GM18907 (cell line): ENCODE measurements at regions not wholly inside any gene's neighbourhood (a gene's known extent, or its start where the extent isn't known, plus 50 kb on each side); places are given as distances from the start of the nearest gene placed in this dataset.

Experiments used
- ATAC-seq: cut with Tn5 transposase; IDR thresholded peaks from one replicate; pipeline ENCODE4 v1.9.1; 2021; ENCODE audit warnings: mild to moderate bottlenecking, moderate library complexity; ENCODE audit not compliant: unreplicated experiment

DNA sequence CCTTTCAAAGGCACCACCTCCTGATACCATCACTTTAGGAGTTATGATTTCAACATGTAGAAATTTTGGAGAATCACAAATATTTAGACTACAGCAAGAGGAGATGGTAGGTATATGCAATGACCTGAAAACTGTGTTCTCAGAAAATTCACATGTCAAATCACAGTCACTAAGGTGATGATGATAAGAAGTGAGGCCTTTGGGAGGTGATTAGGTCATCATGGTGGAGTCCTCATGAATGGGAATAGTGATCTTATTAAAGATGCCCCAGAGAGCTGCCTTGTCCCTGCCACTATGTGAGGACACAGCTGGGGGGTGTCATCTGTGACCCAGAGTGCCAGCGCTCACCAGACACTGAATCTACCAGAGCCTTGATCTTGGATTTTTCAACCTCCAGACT, 513.5 kb upstream of the TUSC1 start:
- ATAC-seq: no peak

DNA sequence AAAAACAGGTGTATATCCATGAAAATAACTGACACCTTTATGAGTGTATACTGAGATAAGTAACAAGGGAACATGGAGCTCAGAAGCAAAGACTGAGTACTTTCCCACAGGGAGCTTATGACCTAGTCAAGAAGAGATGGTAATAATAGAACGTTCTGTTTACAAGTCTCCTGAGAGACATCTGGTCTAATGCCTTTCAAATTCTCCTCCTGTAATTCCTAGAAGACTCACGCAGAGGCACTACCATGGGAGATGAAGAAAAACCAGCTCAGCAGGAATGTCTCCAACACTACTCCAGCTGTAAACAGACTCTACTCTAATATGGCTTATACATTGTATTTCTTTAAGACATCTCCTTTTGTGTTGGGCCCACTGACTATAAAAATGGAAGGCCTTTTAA, 503.6 kb upstream of the TUSC1 start:
- no peak for ATAC-seq

DNA sequence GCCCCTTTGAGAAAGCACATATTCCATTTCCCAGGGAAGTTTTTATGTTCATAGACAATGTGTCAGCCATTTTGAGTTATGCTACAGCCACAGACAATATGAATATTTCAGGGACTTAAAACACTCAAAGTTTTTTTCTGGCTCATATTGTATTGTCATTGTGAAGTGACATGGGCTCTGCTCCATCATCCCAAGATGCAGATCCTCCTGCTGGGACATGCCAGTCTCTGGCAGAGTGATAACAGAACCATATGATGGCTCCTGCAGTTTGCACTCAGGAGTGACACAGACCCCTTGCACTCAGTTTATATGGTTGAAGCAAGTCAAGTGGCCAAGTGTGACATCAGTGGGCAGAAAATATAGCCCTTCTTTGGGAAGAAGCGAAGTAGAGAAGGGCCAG, 498.4 kb upstream of the TUSC1 start:
- no peak for ATAC-seq

DNA sequence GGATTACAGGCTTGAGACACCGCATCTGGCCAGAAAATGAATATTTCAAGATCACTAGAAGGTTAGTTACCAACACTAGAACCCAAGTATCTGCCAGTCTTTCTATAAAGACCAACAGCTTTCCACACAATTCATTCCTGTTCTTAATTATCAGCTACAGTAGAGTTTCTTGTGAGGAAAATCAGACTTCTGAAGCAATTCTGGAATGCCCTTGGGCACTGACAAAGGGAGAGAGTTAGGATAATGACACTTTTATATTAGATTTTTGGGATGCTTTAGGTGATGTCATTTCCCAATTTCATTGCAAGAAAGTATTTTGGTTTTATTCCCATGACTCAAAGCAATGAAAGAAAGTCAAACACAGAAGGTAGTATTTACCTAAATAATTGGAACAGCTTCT, 497.0 kb upstream of the TUSC1 start:
- no peak for ATAC-seq

DNA sequence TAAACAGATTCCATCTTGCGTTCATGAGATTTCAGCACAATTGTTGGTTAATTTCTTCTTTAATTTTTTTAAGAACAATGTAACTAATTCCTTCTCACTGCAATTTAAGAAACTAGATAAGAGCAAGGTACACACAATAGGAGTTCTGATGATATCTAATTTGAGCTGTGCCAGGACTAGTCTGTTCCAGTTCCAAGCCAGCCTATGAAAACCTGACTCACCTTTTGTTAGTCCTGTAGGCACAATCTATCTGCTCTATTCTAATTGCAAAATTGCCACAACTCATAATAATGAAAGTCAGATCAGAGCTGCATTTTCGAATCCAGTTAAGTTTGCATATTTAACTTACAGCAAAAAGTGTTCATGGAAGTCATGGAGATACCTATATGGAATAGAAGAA, 494.1 kb upstream of the TUSC1 start:
- ATAC-seq: no peak

DNA sequence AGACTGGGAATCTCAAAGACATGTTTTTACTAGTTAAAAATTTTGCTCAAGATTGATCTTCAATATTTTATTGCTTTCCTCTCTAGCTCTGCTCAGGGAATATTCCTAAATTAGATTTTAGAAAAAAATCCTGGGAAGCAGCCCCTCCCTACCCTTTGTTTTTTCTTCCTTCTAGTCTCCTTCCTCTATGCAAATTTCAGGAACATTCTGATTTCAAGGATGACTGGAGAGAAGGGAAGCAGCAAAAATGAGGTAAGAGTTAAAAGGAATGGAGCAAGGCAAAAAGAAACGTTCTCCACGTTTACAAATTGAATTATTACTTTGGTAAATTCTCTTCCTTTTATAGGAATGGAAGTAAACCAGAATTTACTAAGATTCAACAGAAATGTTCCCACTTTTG, 493.4 kb upstream of the TUSC1 start:
- ATAC-seq: no peak

DNA sequence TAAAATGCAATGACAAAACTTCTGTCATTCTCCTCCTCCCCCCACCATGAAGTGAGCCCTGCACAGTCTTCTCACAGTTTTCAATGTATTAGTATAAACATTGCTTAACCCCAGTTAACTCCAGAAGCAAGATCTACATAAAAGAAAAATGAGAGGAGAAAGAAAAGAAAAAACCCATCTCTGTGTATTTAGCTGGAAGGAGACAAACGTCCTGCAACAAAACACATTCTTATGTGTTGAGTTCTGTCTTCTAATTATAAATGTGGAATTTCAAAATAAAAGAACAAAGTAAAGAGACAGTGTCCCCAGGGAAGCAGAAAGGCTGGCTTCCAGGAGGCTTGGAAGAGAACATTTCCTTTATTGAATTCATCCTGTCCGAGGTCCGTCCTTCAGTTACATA, 491.9 kb upstream of the TUSC1 start:
- no peak for ATAC-seq

DNA sequence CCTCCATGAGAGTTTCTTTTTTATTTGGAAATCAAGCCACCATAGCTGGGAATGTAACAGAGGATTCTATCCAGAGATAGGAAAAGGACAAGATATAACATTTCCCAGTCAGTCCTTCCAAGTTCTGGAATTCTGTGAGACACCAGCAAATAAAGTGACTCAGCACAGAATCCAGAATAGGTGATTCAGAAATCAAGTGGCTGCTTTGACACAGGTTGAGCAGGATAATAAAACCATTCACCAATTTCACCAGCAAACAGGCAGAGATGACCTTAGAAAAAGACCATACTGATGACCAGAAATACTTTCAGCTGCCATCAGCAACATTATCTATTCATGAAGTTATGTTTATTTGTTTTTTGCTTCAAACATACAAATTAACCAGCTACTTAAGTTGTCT, 491.5 kb upstream of the TUSC1 start:
- no peak for ATAC-seq

DNA sequence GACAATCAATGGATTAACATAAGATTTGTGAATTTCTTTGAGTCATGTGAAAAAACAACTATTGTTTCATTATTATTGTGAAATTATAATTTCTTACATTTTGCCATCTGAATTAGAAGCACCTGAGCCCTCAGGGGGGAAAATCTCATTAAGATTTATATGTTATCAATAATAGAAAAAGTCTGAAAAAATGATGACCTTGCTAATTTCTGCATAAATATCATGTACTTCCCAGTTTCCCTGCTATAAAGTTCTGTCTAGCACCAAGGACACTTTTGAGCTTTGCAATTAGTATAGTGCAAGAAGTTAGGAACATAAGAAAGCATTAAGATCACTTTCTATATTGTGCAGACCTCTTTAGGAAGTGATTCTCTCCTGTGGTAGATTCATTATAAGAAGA, 488.3 kb upstream of the TUSC1 start:
- ATAC-seq: no peak

DNA sequence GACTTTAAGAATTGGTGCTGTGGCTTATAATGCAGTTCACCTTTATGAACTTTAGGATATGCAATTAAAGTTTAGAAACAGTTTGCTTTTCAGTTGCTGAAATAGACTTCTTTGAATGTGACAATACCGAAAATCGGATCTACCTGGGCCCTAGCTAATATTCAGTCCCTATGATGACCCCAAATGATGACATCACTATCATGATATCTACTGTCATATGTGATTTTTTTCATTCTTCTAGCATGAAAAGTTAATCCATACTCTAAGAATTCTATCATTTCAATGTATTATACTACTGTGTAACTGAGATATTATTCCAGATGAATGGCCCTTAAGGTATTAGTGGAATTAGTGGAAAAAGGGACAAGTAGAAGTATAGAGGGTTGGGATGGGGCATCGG, 487.2 kb upstream of the TUSC1 start:
- no peak for ATAC-seq

DNA sequence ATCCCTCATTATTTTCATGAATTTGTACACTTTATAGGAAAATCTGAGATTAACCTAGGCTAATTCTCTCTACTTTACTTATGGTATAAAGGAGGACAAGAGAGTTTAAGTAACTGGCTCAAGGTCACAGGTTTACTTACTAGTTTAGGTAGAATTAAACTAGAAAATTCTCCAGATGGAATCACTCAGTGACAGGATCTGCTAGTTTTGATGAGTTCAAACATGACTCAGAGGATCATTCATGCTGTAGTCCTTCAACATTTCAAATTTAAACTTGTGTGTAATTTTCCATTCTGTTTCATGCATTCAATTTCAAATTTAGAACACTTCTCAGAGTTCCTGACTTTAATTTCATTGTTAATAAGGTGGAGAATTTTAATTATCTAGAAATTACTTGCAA, 485.7 kb upstream of the TUSC1 start:
- ATAC-seq: no peak

DNA sequence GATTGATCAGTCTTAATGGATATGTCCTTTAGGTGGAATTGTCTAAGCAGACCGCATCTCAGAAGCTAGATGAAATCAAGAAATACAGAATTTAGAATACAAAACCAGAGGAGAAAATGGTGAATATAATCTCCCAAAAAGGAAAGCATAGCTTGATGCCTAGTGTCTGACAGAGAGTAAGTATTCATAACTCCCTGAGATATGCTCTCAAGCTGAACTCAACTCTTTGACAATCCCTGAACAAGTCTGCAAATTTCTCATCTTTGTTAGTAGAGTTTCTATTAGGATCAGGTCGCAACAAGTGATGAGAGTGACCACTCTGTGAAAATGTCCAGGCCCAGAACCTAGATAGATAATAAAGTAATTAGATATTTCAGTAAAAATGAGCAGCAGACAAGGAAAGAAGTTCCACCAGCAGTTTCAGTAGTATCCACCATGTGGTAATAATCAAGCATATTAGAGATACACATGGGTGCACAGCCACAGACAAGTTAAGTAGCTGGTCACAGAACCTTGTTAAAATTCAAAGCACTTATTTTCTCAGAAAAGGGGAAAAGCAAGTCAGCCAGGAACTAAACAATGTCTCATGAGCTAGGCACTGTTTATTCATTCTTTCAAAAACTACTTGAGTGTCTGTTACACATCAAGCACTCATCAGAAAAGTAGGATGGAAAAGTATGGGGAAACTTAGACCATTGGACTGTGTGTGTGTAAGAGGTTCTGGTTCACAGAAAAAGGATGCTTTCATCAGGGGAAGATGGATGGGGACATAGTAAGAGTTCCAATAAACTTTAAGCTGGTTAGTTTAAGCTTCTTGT, 481.5 kb upstream of the TUSC1 start:
- no peak for ATAC-seq

DNA sequence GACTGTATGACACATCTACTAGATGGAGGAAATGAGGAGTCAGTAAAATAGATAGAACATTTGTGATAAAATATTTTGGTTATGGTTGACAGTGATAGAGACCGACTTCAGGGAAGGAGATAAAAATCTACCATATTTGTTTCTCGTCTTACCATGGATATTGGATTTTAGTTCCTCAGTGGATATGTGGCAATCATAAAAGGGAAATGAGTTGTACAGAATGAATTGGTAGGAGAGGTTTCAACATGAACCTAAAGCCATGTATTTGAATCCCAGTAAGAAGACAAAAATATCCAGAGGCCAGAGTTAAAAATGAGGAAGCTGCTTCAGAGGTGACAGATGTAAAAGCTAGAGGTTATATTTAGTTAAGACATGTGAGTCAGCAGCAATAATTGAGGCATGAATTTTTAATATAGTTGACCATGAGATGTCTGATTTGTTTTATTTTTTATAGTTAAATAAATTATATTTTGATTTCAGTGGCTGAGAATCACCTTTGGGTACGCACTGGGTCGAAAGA, 480.4 kb upstream of the TUSC1 start:
- no peak for ATAC-seq

DNA sequence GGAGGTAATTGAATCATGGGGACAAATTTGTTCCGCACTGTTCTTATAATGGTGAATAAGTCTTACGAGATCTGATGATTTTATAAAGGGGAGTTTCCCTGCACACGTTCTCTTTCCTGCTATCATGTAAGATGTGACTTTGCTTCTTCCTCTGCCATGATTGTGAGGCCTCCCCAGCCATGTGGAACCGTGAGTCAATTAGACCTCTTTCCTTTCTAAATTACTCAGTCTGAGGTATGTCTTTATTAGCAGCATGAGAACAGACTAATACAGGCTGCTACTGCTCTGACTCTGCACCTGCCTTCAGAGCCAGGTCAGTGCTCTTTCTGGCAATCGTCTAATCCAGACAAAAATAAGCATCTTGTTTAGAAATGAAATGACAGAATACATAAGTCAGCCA, 479.2 kb upstream of the TUSC1 start:
- ATAC-seq: no peak

DNA sequence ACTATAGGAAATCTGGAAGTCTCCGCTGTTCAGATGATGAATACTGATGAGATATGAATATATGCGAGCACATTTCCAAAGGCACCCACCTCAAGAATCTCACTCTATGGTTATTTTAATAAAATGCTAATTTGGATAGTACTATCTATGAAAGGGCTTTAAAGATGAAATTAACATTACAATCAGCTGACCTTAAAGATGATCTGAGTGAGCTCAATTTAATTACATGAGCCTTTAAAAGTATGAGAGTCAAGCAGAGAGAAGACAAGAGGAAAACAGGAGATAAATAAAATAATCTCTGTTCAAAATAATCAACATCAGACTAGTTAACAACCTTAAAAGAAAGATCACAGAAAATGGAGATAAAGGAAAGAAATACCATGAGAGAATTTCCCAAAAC, 474.1 kb upstream of the TUSC1 start:
- ATAC-seq: no peak

DNA sequence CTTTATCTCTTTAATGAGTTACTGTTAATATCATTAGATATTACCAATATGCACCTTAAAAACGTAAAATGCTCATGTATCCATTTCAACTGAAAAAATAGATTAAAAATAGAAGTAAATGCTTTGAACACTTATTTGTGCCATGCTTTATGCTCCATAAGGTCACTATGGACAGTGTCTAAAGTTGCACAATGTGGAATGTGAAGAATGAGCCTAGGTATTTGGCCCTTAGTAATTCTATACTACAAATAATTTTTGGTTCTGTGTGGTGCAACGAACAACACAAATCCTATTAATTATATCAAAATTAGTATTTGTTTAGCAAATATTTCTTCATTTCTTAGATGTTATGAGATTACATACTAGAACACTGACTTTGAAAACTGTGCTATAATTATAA, 469.9 kb upstream of the TUSC1 start:
- no peak for ATAC-seq

DNA sequence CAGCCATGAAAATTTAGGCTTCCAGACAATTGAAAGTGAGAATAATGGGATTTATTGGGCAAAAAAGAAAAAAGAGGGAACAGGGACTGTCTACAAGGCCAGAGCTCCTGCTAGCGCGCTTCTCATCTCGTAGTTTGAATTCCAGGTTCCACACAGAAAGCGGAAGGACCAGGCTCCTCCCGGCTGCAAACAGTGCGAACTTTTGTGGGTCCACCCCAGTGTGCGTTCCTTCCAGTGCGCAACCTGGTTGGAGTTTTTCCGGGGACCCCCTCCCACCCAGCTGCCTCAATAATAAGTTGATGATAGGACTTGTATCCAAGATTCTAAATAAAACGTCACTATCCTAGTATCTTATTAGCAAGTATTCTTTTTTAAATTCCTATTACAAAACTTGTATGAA, 467.7 kb upstream of the TUSC1 start:
- no peak for ATAC-seq

DNA sequence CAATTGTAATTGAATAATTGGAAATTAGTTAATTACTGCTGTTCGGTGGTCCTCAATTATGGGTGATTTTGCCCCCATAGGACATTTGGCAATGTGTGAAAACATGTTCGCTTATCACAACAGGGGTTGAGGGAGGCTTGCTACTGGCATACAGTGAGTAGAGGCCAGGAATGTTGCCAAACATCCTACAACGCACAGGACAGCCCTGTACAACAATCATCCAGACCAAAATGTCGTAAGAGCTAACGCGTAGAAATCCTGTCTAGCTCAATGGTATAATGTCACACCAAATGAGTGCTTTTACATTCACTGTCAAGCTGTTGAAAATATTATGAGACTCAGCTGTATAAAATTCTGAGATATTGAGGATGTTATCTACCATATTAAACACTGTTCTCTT, 464.4 kb upstream of the TUSC1 start:
- ATAC-seq: no peak

DNA sequence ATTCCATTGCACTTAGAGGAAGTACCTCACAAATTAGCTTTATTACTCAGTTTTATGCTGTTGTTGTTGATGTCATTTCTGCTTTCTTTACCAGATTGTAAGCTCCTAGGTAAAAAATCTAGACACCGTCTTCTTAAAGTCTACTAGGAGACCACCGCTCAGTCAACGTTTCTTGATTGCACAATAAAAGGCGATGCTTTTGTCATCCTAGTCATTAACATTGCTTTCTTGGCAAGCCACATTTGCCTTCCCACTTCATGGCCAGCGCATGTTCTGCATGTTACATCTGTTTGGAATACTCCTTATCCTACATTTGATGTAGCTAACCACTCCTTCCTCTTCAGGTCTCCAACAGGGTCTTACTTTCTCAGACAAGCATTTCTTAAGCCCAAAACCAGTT, 464.0 kb upstream of the TUSC1 start:
- ATAC-seq: no peak

DNA sequence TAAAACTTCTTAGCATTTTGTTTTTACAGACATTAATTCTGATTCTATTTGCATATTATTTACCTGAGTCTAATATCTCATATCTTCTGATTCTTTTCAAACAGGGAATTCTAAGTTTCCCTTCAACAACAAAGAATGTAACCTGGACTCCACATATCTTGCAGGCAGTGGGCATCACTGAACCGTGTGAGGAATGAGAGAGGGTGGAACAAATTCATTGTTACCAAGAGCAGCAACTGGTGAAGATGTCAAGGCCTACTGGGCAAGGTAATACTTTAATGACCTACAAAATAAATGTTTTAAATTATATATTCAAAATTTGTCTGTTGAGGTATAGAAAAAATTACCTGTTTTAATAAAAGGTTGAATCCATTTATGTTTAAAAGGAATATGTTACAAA, 455.3 kb upstream of the TUSC1 start:
- no peak for ATAC-seq

DNA sequence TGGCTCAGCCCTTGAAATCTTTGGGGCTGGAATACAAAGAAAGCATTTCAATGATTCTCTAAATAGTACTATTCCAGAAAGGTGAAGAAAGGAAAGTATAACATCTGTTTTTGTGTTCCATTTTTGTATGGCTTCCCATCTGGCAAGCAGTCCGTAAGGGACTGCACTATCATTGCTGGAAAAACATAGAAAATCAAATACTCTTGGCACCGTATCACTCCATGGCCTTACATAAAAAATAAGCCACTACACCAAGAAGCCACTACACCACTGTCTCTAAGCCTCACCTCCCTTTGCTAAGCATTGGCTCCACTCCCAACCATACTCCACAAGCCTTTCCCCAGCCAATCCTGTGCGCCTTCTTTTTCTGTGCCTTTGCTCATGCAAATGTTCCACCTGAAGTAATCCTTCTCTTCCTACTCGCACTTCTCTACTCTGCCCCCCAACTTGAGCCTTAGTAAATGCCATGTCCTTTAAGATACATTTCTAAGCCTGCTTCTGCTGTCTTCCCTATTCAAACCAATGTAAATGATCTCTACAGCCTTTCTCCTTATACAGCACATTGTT, 454.6 kb upstream of the TUSC1 start:
- no peak for ATAC-seq

DNA sequence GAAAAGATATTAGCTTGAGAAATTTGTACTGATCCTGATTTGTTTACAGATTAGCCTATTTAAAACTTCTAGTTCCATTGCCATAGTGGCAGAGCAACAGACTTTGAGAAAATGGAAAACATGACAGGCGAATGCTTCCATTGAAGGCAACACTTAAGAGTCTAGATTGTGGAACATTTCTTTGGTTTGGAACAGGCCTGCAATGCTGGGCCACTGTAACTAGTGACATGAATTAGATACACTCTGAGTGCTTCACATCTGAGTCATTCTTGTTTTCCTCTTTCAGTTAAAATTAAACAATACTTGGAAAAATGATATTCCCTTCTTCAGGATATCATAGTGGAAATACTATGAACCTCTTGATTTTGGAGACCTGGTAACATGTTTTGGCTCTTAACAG, 453.6 kb upstream of the TUSC1 start:
- ATAC-seq: no peak

DNA sequence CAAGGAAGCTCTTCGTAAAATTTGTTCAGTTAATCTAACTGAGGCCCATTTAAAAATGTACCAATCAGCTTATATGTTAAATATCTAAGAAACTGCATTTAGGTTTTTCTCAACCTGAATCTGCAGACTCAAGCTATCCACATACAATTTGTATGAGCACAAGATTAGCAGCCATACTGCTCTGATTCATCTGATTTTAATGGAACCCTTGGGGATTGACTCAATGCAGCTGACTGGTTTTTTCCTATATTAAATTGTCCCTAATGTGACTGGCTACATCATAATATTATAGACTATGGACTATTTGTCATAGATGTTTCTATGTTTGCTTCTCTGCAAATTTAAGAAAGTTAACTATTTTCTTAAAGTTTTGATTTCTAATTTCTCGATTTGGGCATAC, 451.0 kb upstream of the TUSC1 start:
- ATAC-seq: no peak
